ENCODE measurements at regions not wholly inside any gene's neighbourhood (a gene's known extent, or its start where the extent isn't known, plus 50 kb on each side); places are given as distances from the start of the nearest gene placed in this dataset.

DNA sequence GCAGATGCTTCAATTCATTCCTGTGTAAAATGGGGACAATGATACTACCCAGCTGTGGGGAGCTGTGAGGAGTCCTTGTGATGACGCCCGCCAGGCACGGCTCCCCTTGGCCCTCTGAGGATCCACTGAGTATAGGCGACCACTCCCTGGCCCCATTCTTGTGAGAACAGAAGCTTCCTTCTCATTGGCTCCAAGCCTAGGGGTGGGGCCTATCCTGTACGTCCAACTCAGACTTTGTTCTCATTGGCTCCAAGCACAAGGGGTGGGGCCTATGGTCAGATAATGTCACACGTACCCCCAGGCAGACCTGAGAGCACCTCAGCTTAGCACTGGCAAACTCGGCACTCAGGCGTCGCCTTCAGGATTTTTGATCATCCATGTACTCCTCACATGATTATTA lies 232.9 kb upstream of the MVB12B start:
- no peak overlapping the region for H3K4me3 ChIP-seq (ENCODE audit: low read length in 2 of 2)
- H3K9me3 ChIP-seq (ENCODE audit: control insufficient read depth in 2 of 2, insufficient read depth in 1 of 2, low read length in 1 of 2) = no peaks in the 10 kb centered on the region
- H3K27ac ChIP-seq (ENCODE audit: low read depth in 1 of 2, low read length in 1 of 2) = no peak overlapping the region
- no peaks in the 10 kb centered on the region for H3K36me3 ChIP-seq (ENCODE audit: control insufficient read depth in 2 of 2, insufficient read depth in 2 of 2, low read length in 1 of 2)
- peaks cover 0 to 2% of the 10 kb centered on the region in 2 donors for H3K27me3 ChIP-seq (ENCODE audit: control insufficient read depth in 2 of 2, insufficient read depth in 1 of 2, low read length in 1 of 2)
- no peak for DNase-seq (ENCODE audit: low read depth in 6 of 9, low spot score in 9 of 9)
- WGBS = 90% methylated on average over 9 of the region's 9 CpGs
- no peaks in the 10 kb centered on the region for H3K4me1 ChIP-seq (ENCODE audit: control insufficient read depth in 2 of 2, insufficient read depth in 2 of 2, low read length in 2 of 2)

DNA sequence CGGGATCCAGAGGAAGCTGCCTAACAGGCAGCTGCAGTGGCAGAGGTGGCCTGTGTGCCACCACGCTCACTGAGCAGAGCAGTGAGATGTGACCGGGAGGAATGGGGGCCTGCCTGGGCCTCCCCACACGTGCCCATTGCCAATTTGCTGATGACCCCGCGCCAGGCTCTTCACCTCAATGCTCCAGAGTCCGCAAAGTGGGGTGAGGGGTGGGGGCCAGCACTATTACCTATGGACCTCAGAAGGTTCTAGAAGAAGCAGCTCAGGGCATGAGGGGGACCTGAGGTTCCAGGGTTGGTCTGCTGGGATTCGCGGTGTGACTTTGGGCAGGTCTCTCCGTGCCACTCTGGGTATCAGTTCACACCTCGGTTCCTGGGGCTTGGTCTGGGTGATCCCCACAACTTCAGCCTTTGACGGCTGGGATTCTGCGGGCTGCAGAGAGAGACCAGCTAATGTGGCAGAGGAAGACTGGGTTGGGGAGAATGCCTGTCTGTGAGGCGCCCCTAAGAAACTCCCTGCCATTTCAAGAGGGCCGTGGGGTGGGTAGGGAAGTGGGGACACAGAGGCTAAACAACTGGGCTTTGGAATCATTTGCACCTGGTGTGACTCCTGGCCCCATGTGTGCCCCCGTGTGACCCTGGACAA lies 231.0 kb upstream of the MVB12B start:
- Histone ChIP-seq H3K9me3 (ENCODE audit: control insufficient read depth in 2 of 2, insufficient read depth in 1 of 2, low read length in 1 of 2) (no peaks in the 10 kb centered on the region), H3K36me3 (ENCODE audit: control insufficient read depth in 2 of 2, insufficient read depth in 2 of 2, low read length in 1 of 2) (no peaks in the 10 kb centered on the region), H3K27ac (ENCODE audit: low read depth in 1 of 2, low read length in 1 of 2) (no peak overlapping the region), H3K4me3 (ENCODE audit: low read length in 2 of 2) (no peak overlapping the region), H3K4me1 (ENCODE audit: control insufficient read depth in 2 of 2, insufficient read depth in 2 of 2, low read length in 2 of 2) (no peaks in the 10 kb centered on the region), H3K27me3 (ENCODE audit: control insufficient read depth in 2 of 2, insufficient read depth in 1 of 2, low read length in 1 of 2) (peaks cover 0 to 4% of the 10 kb centered on the region in 2 donors)
- 88% methylated on average over 16 of the region's 16 CpGs for WGBS
- no peak for DNase-seq (ENCODE audit: low read depth in 6 of 9, low spot score in 9 of 9)

DNA sequence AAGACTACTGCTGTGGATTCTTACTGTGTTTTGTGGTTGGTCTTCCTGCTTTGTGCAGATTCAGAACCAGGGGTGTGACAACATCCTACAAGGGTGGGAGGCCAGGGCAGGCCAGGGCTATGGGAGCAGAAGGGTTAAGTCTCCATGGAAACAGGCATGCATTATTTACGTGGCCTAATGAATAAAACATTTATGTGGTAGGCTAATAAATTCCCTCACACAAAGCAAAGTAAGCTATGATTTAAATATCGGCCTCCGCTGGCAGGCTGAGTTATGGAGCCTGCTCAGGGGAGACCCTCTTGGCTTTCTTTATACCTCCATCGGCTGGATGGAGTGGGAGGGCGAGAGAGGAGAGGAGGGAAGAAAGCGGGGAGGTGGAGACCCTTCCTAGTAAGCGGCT lies 230.3 kb upstream of the MVB12B start:
- DNase-seq (ENCODE audit: low read depth in 6 of 9, low spot score in 9 of 9) = no peak
- no peaks in the 10 kb centered on the region for H3K9me3 ChIP-seq (ENCODE audit: control insufficient read depth in 2 of 2, insufficient read depth in 1 of 2, low read length in 1 of 2)
- peaks cover 0 to 2% of the 10 kb centered on the region in 2 donors for H3K27me3 ChIP-seq (ENCODE audit: control insufficient read depth in 2 of 2, insufficient read depth in 1 of 2, low read length in 1 of 2)
- no peaks in the 10 kb centered on the region for H3K4me1 ChIP-seq (ENCODE audit: control insufficient read depth in 2 of 2, insufficient read depth in 2 of 2, low read length in 2 of 2)
- H3K4me3 ChIP-seq (ENCODE audit: low read length in 2 of 2) = no peak overlapping the region
- no peak overlapping the region for H3K27ac ChIP-seq (ENCODE audit: low read depth in 1 of 2, low read length in 1 of 2)
- 92% methylated on average over 7 of the region's 7 CpGs for WGBS
- no peaks in the 10 kb centered on the region for H3K36me3 ChIP-seq (ENCODE audit: control insufficient read depth in 2 of 2, insufficient read depth in 2 of 2, low read length in 1 of 2)

DNA sequence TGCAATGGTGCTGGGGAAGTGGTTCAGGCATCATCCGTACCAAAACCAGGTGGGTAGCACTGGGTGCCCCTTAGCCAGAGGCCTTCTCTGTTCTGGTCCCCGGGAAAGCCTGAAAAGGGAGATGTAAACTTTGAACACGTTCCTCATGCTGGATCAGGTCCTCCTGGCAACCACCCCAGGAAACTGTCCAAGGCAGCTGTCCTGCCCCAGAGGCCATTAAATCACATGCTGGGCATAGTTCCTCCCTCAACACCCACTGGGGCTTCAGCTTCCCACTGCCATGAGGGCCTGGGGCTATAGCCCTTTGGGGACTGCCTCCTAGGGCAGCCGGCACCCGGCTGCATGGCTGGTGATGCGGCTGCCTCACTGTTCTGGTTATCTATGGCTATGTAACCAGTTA lies 228.9 kb upstream of the MVB12B start:
- WGBS = 91% methylated on average over 6 of the region's 6 CpGs
- no peak for DNase-seq (ENCODE audit: low read depth in 6 of 9, low spot score in 9 of 9)
- no peak overlapping the region for H3K27ac ChIP-seq (ENCODE audit: low read depth in 1 of 2, low read length in 1 of 2)
- peaks cover 0 to 2% of the 10 kb centered on the region in 2 donors for H3K27me3 ChIP-seq (ENCODE audit: control insufficient read depth in 2 of 2, insufficient read depth in 1 of 2, low read length in 1 of 2)
- H3K4me3 ChIP-seq (ENCODE audit: low read length in 2 of 2) = no peak overlapping the region
- no peaks in the 10 kb centered on the region for H3K9me3 ChIP-seq (ENCODE audit: control insufficient read depth in 2 of 2, insufficient read depth in 1 of 2, low read length in 1 of 2)
- no peaks in the 10 kb centered on the region for H3K4me1 ChIP-seq (ENCODE audit: control insufficient read depth in 2 of 2, insufficient read depth in 2 of 2, low read length in 2 of 2)
- H3K36me3 ChIP-seq (ENCODE audit: control insufficient read depth in 2 of 2, insufficient read depth in 2 of 2, low read length in 1 of 2) = no peaks in the 10 kb centered on the region

DNA sequence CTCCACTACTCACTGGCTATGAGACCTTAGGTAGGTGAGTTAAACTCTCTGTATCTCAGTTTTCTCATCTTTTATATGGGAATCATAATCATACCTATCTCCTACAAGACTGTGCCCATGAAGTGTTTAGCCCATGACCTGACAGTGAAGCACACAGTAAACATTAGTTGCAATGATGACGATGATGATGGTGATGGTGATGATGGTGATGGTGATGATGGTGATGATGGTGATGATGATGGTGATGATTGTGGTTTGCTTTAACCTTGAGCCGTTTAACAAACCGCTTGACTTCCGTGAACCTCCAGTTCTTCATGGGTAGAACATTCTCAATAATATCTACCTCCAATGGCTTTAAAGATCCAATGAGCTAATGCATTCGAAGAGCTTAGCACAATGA lies 220.2 kb upstream of the MVB12B start:
- WGBS = 97% methylated on average over 5 of the region's 5 CpGs
- H3K4me3 ChIP-seq (ENCODE audit: low read length in 2 of 2) = no peak overlapping the region
- H3K9me3 ChIP-seq (ENCODE audit: control insufficient read depth in 2 of 2, insufficient read depth in 1 of 2, low read length in 1 of 2) = no peaks in the 10 kb centered on the region
- no peaks in the 10 kb centered on the region for H3K36me3 ChIP-seq (ENCODE audit: control insufficient read depth in 2 of 2, insufficient read depth in 2 of 2, low read length in 1 of 2)
- H3K4me1 ChIP-seq (ENCODE audit: control insufficient read depth in 2 of 2, insufficient read depth in 2 of 2, low read length in 2 of 2) = no peaks in the 10 kb centered on the region
- no peak for DNase-seq (ENCODE audit: low read depth in 6 of 9, low spot score in 9 of 9)
- peaks cover 0 to 12% of the 10 kb centered on the region in 2 donors for H3K27me3 ChIP-seq (ENCODE audit: control insufficient read depth in 2 of 2, insufficient read depth in 1 of 2, low read length in 1 of 2)
- no peak overlapping the region for H3K27ac ChIP-seq (ENCODE audit: low read depth in 1 of 2, low read length in 1 of 2)

DNA sequence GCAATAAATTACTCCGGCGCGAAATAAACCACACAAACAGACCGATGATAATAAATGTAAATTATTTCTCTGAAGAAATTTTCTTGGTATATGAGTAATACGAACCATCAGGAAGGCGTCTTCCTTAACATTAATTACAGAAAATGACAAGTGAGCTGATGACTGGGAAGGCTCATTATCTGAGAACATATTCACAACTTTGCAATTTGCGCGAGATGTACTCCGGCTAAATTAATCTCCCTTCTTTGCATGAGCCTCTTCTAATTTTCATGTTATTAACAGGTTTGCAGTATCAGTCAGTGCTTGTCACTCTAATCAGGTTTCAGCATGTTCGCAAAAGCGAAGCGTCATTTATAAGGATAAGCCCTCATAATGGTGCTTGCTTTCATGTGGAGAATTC lies 218.9 kb upstream of the MVB12B start:
- WGBS = 97% methylated on average over 12 of the region's 12 CpGs
- peaks cover 0 to 14% of the 10 kb centered on the region in 2 donors for H3K27me3 ChIP-seq (ENCODE audit: control insufficient read depth in 2 of 2, insufficient read depth in 1 of 2, low read length in 1 of 2)
- no peak for DNase-seq (ENCODE audit: low read depth in 6 of 9, low spot score in 9 of 9)

DNA sequence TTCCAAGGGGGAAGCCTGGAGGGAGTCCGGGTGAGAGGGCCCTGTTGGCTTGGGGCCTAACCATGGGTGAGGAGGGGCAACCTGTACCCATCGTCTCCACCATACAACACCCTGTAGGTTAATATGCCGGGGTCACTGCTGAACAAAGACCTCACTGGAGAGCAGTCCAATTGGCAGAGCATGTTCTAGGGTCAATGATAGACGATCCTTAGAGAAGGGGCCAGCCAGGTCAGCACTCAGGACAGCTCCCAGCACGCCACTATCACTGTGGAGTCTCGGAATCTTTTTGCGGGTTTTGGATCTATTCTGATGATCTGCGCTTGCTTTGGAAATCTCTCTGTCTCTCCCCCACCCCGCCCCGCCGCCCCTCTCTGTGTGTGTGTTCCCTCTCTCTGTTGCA lies 218.4 kb upstream of the MVB12B start:
- H3K9me3 ChIP-seq (ENCODE audit: control insufficient read depth in 2 of 2, insufficient read depth in 1 of 2, low read length in 1 of 2) = no peaks in the 10 kb centered on the region
- 50% methylated on average over 11 of the region's 11 CpGs for whole genome bisulfite sequencing

More for the DNA sequence above, 218.9 kb upstream of the MVB12B start:
- no peaks in the 10 kb centered on the region for H3K36me3 ChIP-seq (ENCODE audit: control insufficient read depth in 2 of 2, insufficient read depth in 2 of 2, low read length in 1 of 2)
- no peak overlapping the region for H3K27ac ChIP-seq (ENCODE audit: low read depth in 1 of 2, low read length in 1 of 2)
- no peaks in the 10 kb centered on the region for H3K4me1 ChIP-seq (ENCODE audit: control insufficient read depth in 2 of 2, insufficient read depth in 2 of 2, low read length in 2 of 2)
- no peak overlapping the region for H3K4me3 ChIP-seq (ENCODE audit: low read length in 2 of 2)
- H3K9me3 ChIP-seq (ENCODE audit: control insufficient read depth in 2 of 2, insufficient read depth in 1 of 2, low read length in 1 of 2) = no peaks in the 10 kb centered on the region

DNA sequence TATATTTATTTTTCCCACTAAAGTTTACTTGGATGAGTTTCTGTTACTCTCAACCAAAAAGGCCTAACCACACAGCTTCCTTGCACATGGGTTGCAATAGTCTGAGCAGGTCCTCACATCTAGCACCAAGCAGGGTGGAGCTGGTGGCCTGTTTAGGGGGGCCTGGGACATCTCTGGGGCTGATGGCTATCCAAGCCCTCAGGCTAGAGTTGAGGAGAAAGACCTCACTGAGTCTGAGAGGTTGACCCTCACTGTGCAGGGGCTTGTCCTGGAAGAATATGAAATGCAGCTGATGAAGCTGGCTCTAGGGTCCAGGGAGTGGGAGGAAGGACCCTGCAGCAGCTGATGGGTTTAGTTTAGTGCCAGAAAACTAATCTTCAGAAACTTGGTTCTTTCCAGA lies 217.1 kb upstream of the MVB12B start:
- no peaks in the 10 kb centered on the region for H3K4me1 ChIP-seq (ENCODE audit: control insufficient read depth in 2 of 2, insufficient read depth in 2 of 2, low read length in 2 of 2)
- H3K4me3 ChIP-seq (ENCODE audit: low read length in 2 of 2) = no peak overlapping the region
- no peaks in the 10 kb centered on the region for H3K36me3 ChIP-seq (ENCODE audit: control insufficient read depth in 2 of 2, insufficient read depth in 2 of 2, low read length in 1 of 2)
- no peak for DNase-seq (ENCODE audit: low read depth in 6 of 9, low spot score in 9 of 9)
- peaks cover 0 to 16% of the 10 kb centered on the region in 2 donors for H3K27me3 ChIP-seq (ENCODE audit: control insufficient read depth in 2 of 2, insufficient read depth in 1 of 2, low read length in 1 of 2)
- no peaks in the 10 kb centered on the region for H3K9me3 ChIP-seq (ENCODE audit: control insufficient read depth in 2 of 2, insufficient read depth in 1 of 2, low read length in 1 of 2)
- no peak overlapping the region for H3K27ac ChIP-seq (ENCODE audit: low read depth in 1 of 2, low read length in 1 of 2)

More for the DNA sequence above, 218.4 kb upstream of the MVB12B start:
- H3K36me3 ChIP-seq (ENCODE audit: control insufficient read depth in 2 of 2, insufficient read depth in 2 of 2, low read length in 1 of 2) = no peaks in the 10 kb centered on the region
- no peak overlapping the region for H3K4me3 ChIP-seq (ENCODE audit: low read length in 2 of 2)
- peaks cover 0 to 14% of the 10 kb centered on the region in 2 donors for H3K27me3 ChIP-seq (ENCODE audit: control insufficient read depth in 2 of 2, insufficient read depth in 1 of 2, low read length in 1 of 2)
- DNase-seq (ENCODE audit: low read depth in 6 of 9, low spot score in 9 of 9) = no peak
- no peaks in the 10 kb centered on the region for H3K4me1 ChIP-seq (ENCODE audit: control insufficient read depth in 2 of 2, insufficient read depth in 2 of 2, low read length in 2 of 2)
- no peak overlapping the region for H3K27ac ChIP-seq (ENCODE audit: low read depth in 1 of 2, low read length in 1 of 2)

DNA sequence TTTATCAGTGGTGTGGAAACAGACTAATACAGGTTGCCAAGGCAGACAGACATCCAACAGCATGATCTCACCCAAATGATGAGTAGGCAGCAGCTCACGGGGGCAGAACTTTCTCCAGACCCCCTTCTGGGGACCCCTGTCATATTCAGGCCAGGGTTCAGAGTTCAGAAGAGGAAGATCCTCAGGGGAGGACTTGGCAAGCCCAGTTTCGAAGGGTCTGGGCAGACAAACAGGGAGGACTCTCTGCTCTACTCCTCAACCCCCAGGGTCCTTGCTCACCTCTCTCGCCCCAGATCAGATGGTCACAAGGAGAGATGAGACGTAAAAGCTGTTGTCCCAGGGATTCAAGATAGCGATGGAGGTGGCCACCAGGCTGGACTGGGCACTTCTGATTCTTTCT lies 215.1 kb upstream of the MVB12B start:
- Histone ChIP-seq H3K27ac (ENCODE audit: low read depth in 1 of 2, low read length in 1 of 2) (no peak overlapping the region), H3K36me3 (ENCODE audit: control insufficient read depth in 2 of 2, insufficient read depth in 2 of 2, low read length in 1 of 2) (no peaks in the 10 kb centered on the region), H3K9me3 (ENCODE audit: control insufficient read depth in 2 of 2, insufficient read depth in 1 of 2, low read length in 1 of 2) (no peaks in the 10 kb centered on the region), H3K4me1 (ENCODE audit: control insufficient read depth in 2 of 2, insufficient read depth in 2 of 2, low read length in 2 of 2) (no peaks in the 10 kb centered on the region), H3K4me3 (ENCODE audit: low read length in 2 of 2) (no peak overlapping the region), H3K27me3 (ENCODE audit: control insufficient read depth in 2 of 2, insufficient read depth in 1 of 2, low read length in 1 of 2) (peaks cover 0 to 16% of the 10 kb centered on the region in 2 donors)
- 91% methylated on average over 5 of the region's 5 CpGs for WGBS
- DNase-seq (ENCODE audit: low read depth in 6 of 9, low spot score in 9 of 9) = no peak
